Adrenal gland (tissue), 9 donors: ENCODE measurements at regions not wholly inside any gene's neighbourhood (a gene's known extent, or its start where the extent isn't known, plus 50 kb on each side); places are given as distances from the start of the nearest gene placed in this dataset.

Experiments used
- DNase-seq, 7 donors: peaks; one replicate each; pipeline ENCODE4 v3.0.0-alpha.2; 2019 to 2020
- H3K27ac ChIP-seq, 5 donors: fragments of 200-600 bp; sonication (generic) in 4 of 5; 1 replicate in 3 of 5; 2 replicates in 2 of 5; pipeline versions ENCODE4 v1.5.1 to v1.8.0; 2016 to 2020; ENCODE audit warnings: mild to moderate bottlenecking in 1 of 5
- H3K27me3 ChIP-seq: fragments of 200-600 bp; 2 replicates; pipeline ENCODE4 v1.8.0; 2021
- H3K36me3 ChIP-seq, 2 donors: fragments of 200-600 bp; replicated peaks in 1 of 2; 1 replicate in 1 of 2; 2 replicates in 1 of 2; pipeline versions ENCODE4 v1.5.1 to v1.8.0; 2018 to 2022
- H3K4me1 ChIP-seq, 2 donors: fragments of 200-600 bp; replicated peaks in 1 of 2; 1 replicate in 1 of 2; 2 replicates in 1 of 2; pipeline versions ENCODE4 v1.5.1 to v1.8.0; 2018 to 2021
- H3K4me3 ChIP-seq, 4 donors: fragments of 200-600 bp; sonication (generic) in 3 of 4; one replicate each; pipeline ENCODE4 v1.5.1; 2016 to 2018
- H3K9me3 ChIP-seq, 3 donors: fragments of 200-600 bp; sonication (generic) in 1 of 3; replicated peaks in 1 of 3; 1 replicate in 2 of 3; 2 replicates in 1 of 3; pipeline versions ENCODE4 v1.5.1 to v1.8.0; 2016 to 2021
- POLR2A ChIP-seq, 2 donors: fragments of 450-650 bp; IDR thresholded peaks; one replicate each; pipeline ENCODE4 v1.6.1; 2017; ENCODE audit warnings: antibody characterized with exemption in 2 of 2, mild to moderate bottlenecking in 2 of 2, moderate library complexity in 1 of 2
- WGBS, 4 donors: extraction: QIAGEN DNeasy Blood & Tissue Kit in 2 of 4; methylation state at CpG; one replicate each; pipeline versions ENCODE4 v1.1.5 to v1.1.7; 2013 to 2017; 5-methylcytosine and 5-hydroxymethylcytosine counted together
- intact Hi-C, 2 donors: fragments of 100-400 bp; cut with DNase I; formaldehyde crosslinking; loops; one replicate each; pipeline versions ENCODE4 v1.14.1 to v1.15.0; 2022 to 2023
- TF ChIP-seq, protein P1 (sequence below), 6 experiments: fragments of 450-650 bp in 4 of 6; fragments of 200-600 bp in 2 of 6; sonication (generic) in 1 of 6; IDR thresholded peaks; 1 replicate in 5 of 6; 2 replicates in 1 of 6; pipeline versions ENCODE4 v1.5.1 to v1.8.0; 2016 to 2021; ENCODE audit warnings: antibody characterized with exemption in 6 of 6, mild to moderate bottlenecking in 2 of 6, moderate library complexity in 1 of 6
- donor health status: healthy with polysubstance abuse.
- donor health status: Bipolar disorder and iron deficiency.
- donor health status: DM: yes; HTN: yes; CAD: no.
- donor health status: DM: no; HTN: no; CAD: no.
- donor health status: DM: no; HTN: no; CAD: no.

GRCh38 chrX:39760930-39761329, 336.8 kb downstream of the BCOR start:
- Histone ChIP-seq H3K36me3 (no peaks in the 10 kb centered on the region), H3K4me1 (no peaks in the 10 kb centered on the region), H3K4me3 (no peak overlapping the region), H3K27me3 (peaks cover 10% of the 10 kb centered on the region), H3K9me3 (no peaks in the 10 kb centered on the region), H3K27ac (no peak overlapping the region)
- TF ChIP-seq, protein P1, sequence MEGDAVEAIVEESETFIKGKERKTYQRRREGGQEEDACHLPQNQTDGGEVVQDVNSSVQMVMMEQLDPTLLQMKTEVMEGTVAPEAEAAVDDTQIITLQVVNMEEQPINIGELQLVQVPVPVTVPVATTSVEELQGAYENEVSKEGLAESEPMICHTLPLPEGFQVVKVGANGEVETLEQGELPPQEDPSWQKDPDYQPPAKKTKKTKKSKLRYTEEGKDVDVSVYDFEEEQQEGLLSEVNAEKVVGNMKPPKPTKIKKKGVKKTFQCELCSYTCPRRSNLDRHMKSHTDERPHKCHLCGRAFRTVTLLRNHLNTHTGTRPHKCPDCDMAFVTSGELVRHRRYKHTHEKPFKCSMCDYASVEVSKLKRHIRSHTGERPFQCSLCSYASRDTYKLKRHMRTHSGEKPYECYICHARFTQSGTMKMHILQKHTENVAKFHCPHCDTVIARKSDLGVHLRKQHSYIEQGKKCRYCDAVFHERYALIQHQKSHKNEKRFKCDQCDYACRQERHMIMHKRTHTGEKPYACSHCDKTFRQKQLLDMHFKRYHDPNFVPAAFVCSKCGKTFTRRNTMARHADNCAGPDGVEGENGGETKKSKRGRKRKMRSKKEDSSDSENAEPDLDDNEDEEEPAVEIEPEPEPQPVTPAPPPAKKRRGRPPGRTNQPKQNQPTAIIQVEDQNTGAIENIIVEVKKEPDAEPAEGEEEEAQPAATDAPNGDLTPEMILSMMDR (IDR thresholded peaks at IDR 0.05), result no peak
- no peak for TF ChIP-seq POLR2A (IDR thresholded peaks at IDR 0.05)
- WGBS, 4 donors, result 74 to 90% (median 74%) methylated on average over 3 of the region's 3 CpGs; no CpG with 5 or more reads in 1 of the 4 donors
- DNase-seq, result no peak
- intact Hi-C loops, result no loop called here

GRCh38 chrX:39762266-39762841, 335.4 kb downstream of the BCOR start:
- Histone ChIP-seq H3K27me3 (peaks cover 10% of the 10 kb centered on the region), H3K4me3 (no peak overlapping the region), H3K4me1 (no peaks in the 10 kb centered on the region), H3K36me3 (no peaks in the 10 kb centered on the region), H3K9me3 (no peaks in the 10 kb centered on the region), H3K27ac (peak overlapping the region in 1 of 5 donors; percentile 4)
- intact Hi-C loops, result no loop called here
- DNase-seq, result peak in 3 of 7 donors; percentile 28 to 43 (median 39)
- TF ChIP-seq POLR2A (IDR thresholded peaks at IDR 0.05), result no peak
- TF ChIP-seq, protein P1 (IDR thresholded peaks at IDR 0.05), result no peak
- 61 to 79% (median 73%) methylated on average over 5 of the region's 5 CpGs for WGBS, 4 donors

GRCh38 chrX:39764441-39764914, 333.3 kb downstream of the BCOR start:
- no peak for DNase-seq
- Histone ChIP-seq H3K27me3 (peaks cover 10% of the 10 kb centered on the region), H3K36me3 (no peaks in the 10 kb centered on the region), H3K4me1 (no peaks in the 10 kb centered on the region), H3K4me3 (no peak overlapping the region), H3K27ac (no peak overlapping the region), H3K9me3 (no peaks in the 10 kb centered on the region)
- 71 to 92% (median 83%) methylated on average over 9 to 10 of the region's 10 CpGs for WGBS, 4 donors
- TF ChIP-seq, protein P1 (IDR thresholded peaks at IDR 0.05), result no peak
- TF ChIP-seq POLR2A (IDR thresholded peaks at IDR 0.05), result no peak
- intact Hi-C loops, result no loop called here

DNA sequence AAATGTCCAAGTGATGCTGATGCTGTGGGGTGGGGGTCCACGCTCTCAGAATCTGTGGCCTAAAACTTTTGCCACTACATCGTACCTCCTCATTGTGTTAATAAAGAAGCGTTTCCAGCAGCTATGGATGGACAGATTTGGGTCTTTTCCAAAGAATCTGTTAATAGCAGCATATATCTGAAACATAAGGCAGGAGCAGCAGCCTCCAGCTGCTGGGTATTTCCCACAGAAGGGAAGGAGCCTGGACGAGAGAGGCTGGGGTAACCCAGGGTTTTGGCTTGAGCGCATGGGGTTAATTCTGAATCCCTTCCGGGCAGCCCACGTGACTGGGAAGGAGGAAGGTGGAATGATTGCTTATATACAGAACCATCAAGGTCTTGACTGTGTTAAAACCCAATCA, 332.4 kb downstream of the BCOR start:
- Histone ChIP-seq H3K36me3 (no peaks in the 10 kb centered on the region), H3K9me3 (no peaks in the 10 kb centered on the region)
- 74 to 84% (median 77%) methylated on average over 4 to 7 of the region's 7 CpGs for WGBS, 4 donors

More for the DNA sequence above, 332.4 kb downstream of the BCOR start:
- no peak overlapping the region for H3K27ac ChIP-seq
- TF ChIP-seq POLR2A (IDR thresholded peaks at IDR 0.05), result no peak
- TF ChIP-seq, protein P1 (IDR thresholded peaks at IDR 0.05), result no peak
- no peak for DNase-seq
- H3K27me3 ChIP-seq, result peaks cover 10% of the 10 kb centered on the region
- H3K4me1 ChIP-seq, result no peaks in the 10 kb centered on the region
- no peak overlapping the region for H3K4me3 ChIP-seq
- intact Hi-C loops, result no loop called here
